Adrenal gland (tissue), 5 donors: ENCODE measurements at regions not wholly inside any gene's neighbourhood (a gene's known extent, or its start where the extent isn't known, plus 50 kb on each side); places are given as distances from the start of the nearest gene placed in this dataset.

Source experiments
- POLR2A ChIP-seq, 2 donors: fragments of 450-650 bp; IDR thresholded peaks; one replicate each; pipeline ENCODE4 v1.6.1; 2017; ENCODE audit warnings: antibody characterized with exemption in 2 of 2, mild to moderate bottlenecking in 2 of 2, moderate library complexity in 1 of 2
- TF ChIP-seq, protein P1 (sequence below), 6 experiments: fragments of 450-650 bp in 4 of 6; fragments of 200-600 bp in 2 of 6; sonication (generic) in 1 of 6; IDR thresholded peaks; 1 replicate in 5 of 6; 2 replicates in 1 of 6; pipeline versions ENCODE4 v1.5.1 to v1.8.0; 2016 to 2021; ENCODE audit warnings: antibody characterized with exemption in 6 of 6, mild to moderate bottlenecking in 2 of 6, moderate library complexity in 1 of 6
- donor health status: DM: no; HTN: no; CAD: no.

DNA sequence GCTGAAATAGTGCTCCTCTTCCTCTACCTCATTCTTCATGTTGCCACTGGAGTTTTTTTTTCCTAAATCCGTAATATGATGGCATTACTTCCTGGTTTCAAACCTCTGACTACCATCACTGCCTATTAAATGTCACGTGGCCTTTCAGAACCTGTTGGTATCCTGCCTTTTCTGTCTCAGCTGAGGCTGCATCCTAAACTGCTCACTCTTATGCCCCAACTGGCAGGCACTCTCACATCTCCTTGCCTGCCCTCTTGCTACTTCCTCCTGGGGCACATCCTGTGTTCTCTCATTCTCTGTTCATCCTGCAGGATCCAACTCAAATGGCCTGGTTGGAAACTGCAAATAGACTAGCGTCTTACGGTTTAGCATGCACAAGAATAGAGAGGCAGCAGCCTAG is 468.1 kb upstream of the FANCL start:
- TF ChIP-seq POLR2A (IDR thresholded peaks at IDR 0.05), result no peak
- TF ChIP-seq, protein P1, sequence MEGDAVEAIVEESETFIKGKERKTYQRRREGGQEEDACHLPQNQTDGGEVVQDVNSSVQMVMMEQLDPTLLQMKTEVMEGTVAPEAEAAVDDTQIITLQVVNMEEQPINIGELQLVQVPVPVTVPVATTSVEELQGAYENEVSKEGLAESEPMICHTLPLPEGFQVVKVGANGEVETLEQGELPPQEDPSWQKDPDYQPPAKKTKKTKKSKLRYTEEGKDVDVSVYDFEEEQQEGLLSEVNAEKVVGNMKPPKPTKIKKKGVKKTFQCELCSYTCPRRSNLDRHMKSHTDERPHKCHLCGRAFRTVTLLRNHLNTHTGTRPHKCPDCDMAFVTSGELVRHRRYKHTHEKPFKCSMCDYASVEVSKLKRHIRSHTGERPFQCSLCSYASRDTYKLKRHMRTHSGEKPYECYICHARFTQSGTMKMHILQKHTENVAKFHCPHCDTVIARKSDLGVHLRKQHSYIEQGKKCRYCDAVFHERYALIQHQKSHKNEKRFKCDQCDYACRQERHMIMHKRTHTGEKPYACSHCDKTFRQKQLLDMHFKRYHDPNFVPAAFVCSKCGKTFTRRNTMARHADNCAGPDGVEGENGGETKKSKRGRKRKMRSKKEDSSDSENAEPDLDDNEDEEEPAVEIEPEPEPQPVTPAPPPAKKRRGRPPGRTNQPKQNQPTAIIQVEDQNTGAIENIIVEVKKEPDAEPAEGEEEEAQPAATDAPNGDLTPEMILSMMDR (IDR thresholded peaks at IDR 0.05), result no peak
